Activated T-cell treated with anti-CD3 and anti-CD28 coated beads, Interleukin-2, amount 50 U/mL, for 72 hours (primary cell): ENCODE measurements at regions not wholly inside any gene's neighbourhood (a gene's known extent, or its start where the extent isn't known, plus 50 kb on each side); places are given as distances from the start of the nearest gene placed in this dataset.

Experiments used
- ATAC-seq, 2 donors: fragments of 150-1000 bp; cut with Tn5 transposase; replicated peaks in 1 of 2; 2 replicates each; pipeline ENCODE4 v1.10.0; 2021; ENCODE audit warnings: moderate library complexity in 2 of 2, mild to moderate bottlenecking in 1 of 2
- DNase-seq, 2 donors: peaks; one replicate each; pipeline ENCODE4 v3.0.0; 2021 to 2022; ENCODE audit warnings: mixed read lengths in 1 of 2
- H3K27ac Mint-ChIP-seq: one replicate; pipeline ENCODE4 v1.8.0; 2022; ENCODE audit warnings: mild to moderate bottlenecking, moderate library complexity, mixed read lengths
- H3K27me3 Mint-ChIP-seq: one replicate; pipeline ENCODE4 v1.8.0; 2022; ENCODE audit warnings: low read depth, mixed read lengths
- H3K36me3 Mint-ChIP-seq, 2 donors: one replicate each; pipeline ENCODE4 v1.8.0; 2022; ENCODE audit warnings: mixed read lengths in 2 of 2, mild to moderate bottlenecking in 1 of 2; ENCODE audit not compliant: insufficient read depth in 2 of 2
- H3K4me1 Mint-ChIP-seq: one replicate; pipeline ENCODE4 v1.8.0; 2022; ENCODE audit warnings: low read depth, mixed read lengths
- H3K4me3 Mint-ChIP-seq, 2 donors: one replicate each; pipeline ENCODE4 v1.8.0; 2022; ENCODE audit warnings: mild to moderate bottlenecking in 2 of 2, mixed read lengths in 2 of 2, moderate library complexity in 2 of 2
- H3K9me3 Mint-ChIP-seq, 2 donors: one replicate each; pipeline ENCODE4 v1.8.0; 2022; ENCODE audit warnings: mixed read lengths in 2 of 2

DNA sequence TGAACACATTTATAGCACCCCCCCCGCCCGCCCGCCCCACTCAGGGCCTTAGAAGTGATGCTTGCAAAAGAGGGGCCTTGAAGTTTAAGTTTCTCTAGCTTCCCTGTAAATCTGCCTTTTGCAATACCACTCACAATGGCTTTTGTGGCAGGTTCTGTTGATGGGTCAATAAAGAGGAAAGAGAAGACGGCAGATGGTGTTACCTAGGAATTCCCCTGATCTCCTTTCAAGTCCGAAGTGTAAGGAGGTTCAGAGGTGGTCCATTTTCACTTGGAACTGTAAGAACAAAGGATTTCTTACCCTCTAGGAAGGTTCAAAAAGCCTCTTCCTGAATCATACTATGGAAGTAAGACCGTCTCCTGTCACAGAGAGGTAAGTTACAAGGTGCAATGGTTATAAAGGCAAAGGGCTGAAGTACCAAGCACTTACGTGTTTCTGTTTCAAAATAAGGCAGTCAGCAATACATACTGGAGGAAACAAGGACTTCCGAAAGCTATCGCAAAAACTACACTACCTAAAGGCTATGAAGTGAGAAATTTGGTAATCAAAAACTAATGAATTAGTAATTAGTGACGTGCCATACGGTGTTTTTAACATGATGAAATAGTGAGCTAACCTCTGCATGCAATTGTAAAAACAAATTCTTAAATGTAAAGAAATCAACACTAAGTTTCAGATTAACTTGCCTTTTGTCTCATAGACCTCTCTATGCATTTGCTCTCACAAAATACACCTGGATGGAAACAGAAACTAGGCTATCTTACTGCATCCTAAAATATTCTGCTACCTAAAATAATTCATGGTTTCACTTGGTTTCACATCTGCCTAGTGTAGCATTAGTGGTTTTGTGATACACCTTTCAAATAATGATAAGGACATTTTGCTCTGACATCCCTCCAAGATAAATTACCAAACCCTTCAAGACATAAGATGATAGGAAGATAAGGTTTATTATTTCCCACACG is 589.4 kb upstream of the FAM174A start:
- H3K27me3 Mint-ChIP-seq: no peaks in the 10 kb centered on the region
- no peak for ATAC-seq
- DNase-seq: no peak
- H3K36me3 Mint-ChIP-seq: no peaks in the 10 kb centered on the region
- H3K4me1 Mint-ChIP-seq: no peaks in the 10 kb centered on the region
- no peak overlapping the region for H3K27ac Mint-ChIP-seq
- no peaks in the 10 kb centered on the region for H3K9me3 Mint-ChIP-seq
- H3K4me3 Mint-ChIP-seq: no peak overlapping the region

GRCh38 chr5:99940540-99940939 is 594.6 kb upstream of the FAM174A start:
- H3K27me3 Mint-ChIP-seq: no peaks in the 10 kb centered on the region
- DNase-seq (no peak), ATAC-seq (no peak)
- H3K4me1 Mint-ChIP-seq: no peaks in the 10 kb centered on the region
- H3K36me3 Mint-ChIP-seq: no peaks in the 10 kb centered on the region
- no peak overlapping the region for H3K27ac Mint-ChIP-seq
- no peaks in the 10 kb centered on the region for H3K9me3 Mint-ChIP-seq
- H3K4me3 Mint-ChIP-seq: no peak overlapping the region

- Mint-ChIP-seq H3K36me3 (no peaks in the 10 kb centered on the region), H3K4me3 (no peak overlapping the region)
Measured at GRCh38 chr5:99936911-99937310, 598.3 kb upstream of the FAM174A start.

GRCh38 chr5:99929806-99930135 is 605.4 kb upstream of the FAM174A start:
- Mint-ChIP-seq H3K36me3 (no peaks in the 10 kb centered on the region), H3K27me3 (no peaks in the 10 kb centered on the region), H3K4me1 (no peaks in the 10 kb centered on the region)

More at GRCh38 chr5:99936911-99937310, 598.3 kb upstream of the FAM174A start:
- DNase-seq: no peak
- ATAC-seq: no peak
- Mint-ChIP-seq H3K9me3 (peaks cover 0 to 3% of the 10 kb centered on the region in 2 donors), H3K27ac (no peak overlapping the region), H3K4me1 (no peaks in the 10 kb centered on the region), H3K27me3 (no peaks in the 10 kb centered on the region)

GRCh38 chr5:99929067-99929805 is 605.9 kb upstream of the FAM174A start:
- H3K27ac Mint-ChIP-seq: no peak overlapping the region
- no peak for DNase-seq
- H3K9me3 Mint-ChIP-seq: no peaks in the 10 kb centered on the region
- no peaks in the 10 kb centered on the region for H3K27me3 Mint-ChIP-seq
- no peak for ATAC-seq
- H3K4me3 Mint-ChIP-seq: no peak overlapping the region
- no peaks in the 10 kb centered on the region for H3K4me1 Mint-ChIP-seq
- no peaks in the 10 kb centered on the region for H3K36me3 Mint-ChIP-seq

More at GRCh38 chr5:99929806-99930135, 605.4 kb upstream of the FAM174A start:
- no peak for ATAC-seq
- no peaks in the 10 kb centered on the region for H3K9me3 Mint-ChIP-seq
- no peak overlapping the region for H3K27ac Mint-ChIP-seq
- DNase-seq: no peak
- no peak overlapping the region for H3K4me3 Mint-ChIP-seq

DNA sequence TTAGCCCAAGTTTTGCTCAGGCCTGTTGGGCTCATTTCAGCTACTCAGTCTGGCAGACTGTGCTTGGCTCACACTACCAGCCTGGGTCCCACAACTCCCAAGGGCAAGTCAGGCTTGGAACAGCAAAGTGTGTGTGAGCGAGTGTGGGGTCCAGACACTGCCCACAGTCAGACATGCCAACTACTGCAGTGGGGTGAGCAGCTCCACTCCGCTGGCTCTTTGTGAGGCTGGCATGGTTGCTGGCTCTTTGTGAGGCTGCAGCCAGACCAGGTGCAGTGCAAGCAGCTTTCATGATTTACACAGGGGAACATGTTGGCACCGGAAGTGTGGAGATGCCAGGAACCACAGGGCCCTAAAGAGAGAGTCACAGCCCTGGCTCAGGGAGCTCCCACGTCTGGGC is 606.7 kb upstream of the FAM174A start:
- Mint-ChIP-seq H3K36me3 (no peaks in the 10 kb centered on the region), H3K9me3 (no peaks in the 10 kb centered on the region), H3K4me3 (no peak overlapping the region), H3K4me1 (no peaks in the 10 kb centered on the region), H3K27me3 (no peaks in the 10 kb centered on the region), H3K27ac (no peak overlapping the region)
- ATAC-seq (no peak), DNase-seq (no peak)

GRCh38 chr5:99926463-99926862 is 608.7 kb upstream of the FAM174A start:
- Mint-ChIP-seq H3K27me3 (no peaks in the 10 kb centered on the region), H3K4me3 (no peak overlapping the region), H3K27ac (no peak overlapping the region), H3K4me1 (no peaks in the 10 kb centered on the region), H3K9me3 (no peaks in the 10 kb centered on the region), H3K36me3 (no peaks in the 10 kb centered on the region)
- no peak for DNase-seq
- ATAC-seq: no peak

DNA sequence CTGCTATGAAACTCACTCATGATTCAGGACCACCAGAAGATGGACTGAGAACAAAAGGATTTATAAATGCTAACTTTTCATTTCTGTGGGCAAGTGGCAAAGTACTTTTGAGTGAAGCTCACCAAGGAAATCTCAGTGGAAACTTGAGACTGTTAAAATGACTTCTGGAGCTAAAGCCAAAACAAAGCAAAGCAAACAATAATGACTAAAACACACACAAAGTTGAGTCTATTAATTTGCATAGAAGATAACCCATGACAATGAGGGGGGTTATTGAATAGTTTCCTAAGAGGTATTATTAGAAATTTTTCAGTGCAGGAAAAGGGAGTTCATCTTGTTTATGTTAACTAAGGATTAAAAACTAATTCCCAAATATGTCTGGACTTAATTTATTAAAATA is 612.8 kb upstream of the FAM174A start:
- Mint-ChIP-seq H3K9me3 (no peaks in the 10 kb centered on the region), H3K4me3 (no peak overlapping the region)
- no peak for DNase-seq

GRCh38 chr5:99911971-99912370 is 623.2 kb upstream of the FAM174A start:
- no peak overlapping the region for H3K4me3 Mint-ChIP-seq
- no peaks in the 10 kb centered on the region for H3K27me3 Mint-ChIP-seq
- no peak overlapping the region for H3K27ac Mint-ChIP-seq
- no peaks in the 10 kb centered on the region for H3K4me1 Mint-ChIP-seq
- no peaks in the 10 kb centered on the region for H3K36me3 Mint-ChIP-seq
- DNase-seq (no peak), ATAC-seq (no peak)
- peaks cover 0 to 5% of the 10 kb centered on the region in 2 donors for H3K9me3 Mint-ChIP-seq

More for the DNA sequence above, 612.8 kb upstream of the FAM174A start:
- H3K4me1 Mint-ChIP-seq: no peaks in the 10 kb centered on the region
- no peaks in the 10 kb centered on the region for H3K27me3 Mint-ChIP-seq
- H3K27ac Mint-ChIP-seq: no peak overlapping the region
- ATAC-seq: no peak
- H3K36me3 Mint-ChIP-seq: no peaks in the 10 kb centered on the region

DNA sequence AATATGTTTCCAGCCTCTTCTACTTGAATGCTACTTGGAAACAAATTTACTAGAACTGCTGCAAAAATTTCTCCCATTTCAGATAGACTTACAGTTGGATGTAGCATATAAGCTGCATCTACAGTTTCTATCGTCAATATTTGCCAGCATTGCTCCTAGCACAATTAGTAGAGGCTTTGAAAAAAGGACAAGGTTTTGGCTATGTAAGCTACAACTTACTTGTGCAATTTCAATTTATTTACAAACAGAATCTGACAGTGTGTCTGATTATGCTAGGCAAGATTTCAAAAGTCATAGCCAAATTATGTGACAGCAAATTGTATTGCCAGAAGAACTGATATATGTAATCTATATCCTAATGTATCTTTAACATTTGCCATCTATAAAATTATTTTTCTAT is 628.4 kb upstream of the FAM174A start:
- Mint-ChIP-seq H3K27ac (no peak overlapping the region), H3K36me3 (no peaks in the 10 kb centered on the region), H3K4me1 (no peaks in the 10 kb centered on the region), H3K9me3 (peaks cover 0 to 3% of the 10 kb centered on the region in 2 donors), H3K27me3 (no peaks in the 10 kb centered on the region), H3K4me3 (no peak overlapping the region)
- DNase-seq: no peak
- no peak for ATAC-seq

GRCh38 chr5:99901972-99902371 is 633.2 kb upstream of the FAM174A start:
- Mint-ChIP-seq H3K4me3 (no peak overlapping the region), H3K36me3 (no peaks in the 10 kb centered on the region), H3K27me3 (no peaks in the 10 kb centered on the region), H3K4me1 (no peaks in the 10 kb centered on the region), H3K27ac (no peak overlapping the region), H3K9me3 (no peaks in the 10 kb centered on the region)
- DNase-seq (no peak), ATAC-seq (no peak)

- Mint-ChIP-seq H3K27ac (no peak overlapping the region), H3K9me3 (no peaks in the 10 kb centered on the region), H3K27me3 (no peaks in the 10 kb centered on the region), H3K36me3 (no peaks in the 10 kb centered on the region), H3K4me1 (no peaks in the 10 kb centered on the region), H3K4me3 (no peak overlapping the region)
- DNase-seq: no peak
- no peak for ATAC-seq
Measured at GRCh38 chr5:99900302-99900852, 634.8 kb upstream of the FAM174A start.

- Mint-ChIP-seq H3K27ac (no peak overlapping the region), H3K27me3 (no peaks in the 10 kb centered on the region), H3K36me3 (no peaks in the 10 kb centered on the region), H3K9me3 (no peaks in the 10 kb centered on the region), H3K4me1 (no peaks in the 10 kb centered on the region), H3K4me3 (no peak overlapping the region)
- ATAC-seq (no peak), DNase-seq (no peak)
Measured at GRCh38 chr5:99879791-99880511, 655.2 kb upstream of the FAM174A start.
